K562 (cell line): ENCODE measurements at regions not wholly inside any gene's neighbourhood (a gene's known extent, or its start where the extent isn't known, plus 50 kb on each side); places are given as distances from the start of the nearest gene placed in this dataset.

ENCODE experiments used
- DACH1 ChIP-seq: fragments of 450-650 bp; IDR thresholded peaks from 2 replicates; pipeline ENCODE4 v1.6.1; 2018; ENCODE audit not compliant: partially characterized antibody
- ETV6 ChIP-seq, 3 experiments: fragments of 150-350 bp in 1 of 3; sonication (generic) in 1 of 3; formaldehyde crosslinking in 1 of 3; IDR thresholded peaks; 2 replicates each; pipeline versions ENCODE4 v1.6.1 to v1.8.0; 2014 to 2022; ENCODE audit warnings: borderline replicate concordance in 2 of 3, low read depth in 2 of 3, antibody characterized with exemption in 1 of 3, low read length in 1 of 3, mild to moderate bottlenecking in 1 of 3, missing genetic modification reagents in 1 of 3
- EWSR1 ChIP-seq: fragments of 450-650 bp; IDR thresholded peaks from 2 replicates; pipeline ENCODE4 v1.6.1; 2018; ENCODE audit warnings: borderline replicate concordance, mild to moderate bottlenecking, low read depth, moderate library complexity; ENCODE audit not compliant: partially characterized antibody
- GATA2 ChIP-seq: sonication (generic); formaldehyde crosslinking; IDR thresholded peaks from 2 replicates; pipeline ENCODE4 v1.4.0; 2020; ENCODE audit warnings: mild to moderate bottlenecking, missing genetic modification reagents
- GATAD2B ChIP-seq: fragments of 450-650 bp; IDR thresholded peaks from 2 replicates; pipeline ENCODE4 v1.6.1; 2017; ENCODE audit warnings: mild to moderate bottlenecking, borderline replicate concordance
- RBBP5 ChIP-seq: fragments of 200-600 bp; sonication (generic); IDR thresholded peaks from 2 replicates; pipeline ENCODE4 v1.6.1; 2012; ENCODE audit warnings: borderline replicate concordance, mild to moderate bottlenecking, low read length, control low read depth, inconsistent platforms; ENCODE audit not compliant: insufficient read depth, poor library complexity, severe bottlenecking
- ZNF140 ChIP-seq: fragments of 250-450 bp; sonication (Bioruptor Pico); IDR thresholded peaks from 2 replicates; pipeline ENCODE4 v1.8.0; 2021; ENCODE audit warnings: moderate library complexity, mild to moderate bottlenecking, inconsistent platforms
- ZNF143 ChIP-seq: sonication (generic); formaldehyde crosslinking; IDR thresholded peaks from 2 replicates; pipeline ENCODE4 v1.9.0; 2022; ENCODE audit warnings: mild to moderate bottlenecking, missing genetic modification reagents
- TF ChIP-seq, protein P1 (sequence below): fragments of 450-650 bp; IDR thresholded peaks from 2 replicates; pipeline ENCODE4 v1.6.1; 2017; ENCODE audit warnings: mild to moderate bottlenecking, moderate library complexity
- TF ChIP-seq, protein P2 (sequence below): fragments of 250-450 bp; sonication (Bioruptor Pico); IDR thresholded peaks from 2 replicates; pipeline ENCODE4 v1.4.0; 2020; ENCODE audit warnings: mild to moderate bottlenecking, moderate library complexity, borderline replicate concordance
- TF ChIP-seq, protein P3 (sequence below): fragments of 450-650 bp; IDR thresholded peaks from 2 replicates; pipeline ENCODE4 v1.6.1; 2017; ENCODE audit warnings: antibody characterized with exemption

DNA sequence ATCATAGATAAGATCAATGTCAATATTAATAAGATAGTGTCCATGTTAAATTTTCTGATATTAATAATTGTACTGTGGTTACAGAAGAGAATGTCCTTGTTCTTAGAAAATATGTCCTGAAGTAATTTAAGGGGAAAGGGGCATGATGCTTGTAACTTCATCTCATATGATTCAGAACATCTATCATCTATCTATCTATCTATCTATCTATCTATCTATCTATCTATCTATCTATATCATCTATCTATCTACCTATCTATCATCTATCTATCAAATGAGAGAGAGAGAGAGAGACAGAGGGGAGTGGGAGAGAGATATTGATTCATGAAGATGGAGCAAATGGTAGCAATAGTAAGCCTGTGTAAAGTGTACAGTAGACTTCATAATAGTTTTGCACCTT, 124.8 kb upstream of the FAT1 start (continued):
- TF ChIP-seq RBBP5 = no peak
- no peak for TF ChIP-seq ZNF143
- TF ChIP-seq, protein P1, sequence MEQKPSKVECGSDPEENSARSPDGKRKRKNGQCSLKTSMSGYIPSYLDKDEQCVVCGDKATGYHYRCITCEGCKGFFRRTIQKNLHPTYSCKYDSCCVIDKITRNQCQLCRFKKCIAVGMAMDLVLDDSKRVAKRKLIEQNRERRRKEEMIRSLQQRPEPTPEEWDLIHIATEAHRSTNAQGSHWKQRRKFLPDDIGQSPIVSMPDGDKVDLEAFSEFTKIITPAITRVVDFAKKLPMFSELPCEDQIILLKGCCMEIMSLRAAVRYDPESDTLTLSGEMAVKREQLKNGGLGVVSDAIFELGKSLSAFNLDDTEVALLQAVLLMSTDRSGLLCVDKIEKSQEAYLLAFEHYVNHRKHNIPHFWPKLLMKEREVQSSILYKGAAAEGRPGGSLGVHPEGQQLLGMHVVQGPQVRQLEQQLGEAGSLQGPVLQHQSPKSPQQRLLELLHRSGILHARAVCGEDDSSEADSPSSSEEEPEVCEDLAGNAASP = no peak
- TF ChIP-seq GATA2 (CRISPR knock-in tag) = no peak
- TF ChIP-seq GATAD2B = peak; percentile 70; the same call in 1 of the 2 replicates
- TF ChIP-seq EWSR1 = no peak
- TF ChIP-seq ETV6 (IDR thresholded peaks at IDR 0.05; ENCODE audit: borderline replicate concordance in 1 of 2, low read depth in 2 of 2, low read length in 1 of 2) = no peak
- TF ChIP-seq ETV6 (CRISPR knock-in tag; IDR thresholded peaks at IDR 0.05; ENCODE audit: borderline replicate concordance) = no peak
- TF ChIP-seq, protein P2, sequence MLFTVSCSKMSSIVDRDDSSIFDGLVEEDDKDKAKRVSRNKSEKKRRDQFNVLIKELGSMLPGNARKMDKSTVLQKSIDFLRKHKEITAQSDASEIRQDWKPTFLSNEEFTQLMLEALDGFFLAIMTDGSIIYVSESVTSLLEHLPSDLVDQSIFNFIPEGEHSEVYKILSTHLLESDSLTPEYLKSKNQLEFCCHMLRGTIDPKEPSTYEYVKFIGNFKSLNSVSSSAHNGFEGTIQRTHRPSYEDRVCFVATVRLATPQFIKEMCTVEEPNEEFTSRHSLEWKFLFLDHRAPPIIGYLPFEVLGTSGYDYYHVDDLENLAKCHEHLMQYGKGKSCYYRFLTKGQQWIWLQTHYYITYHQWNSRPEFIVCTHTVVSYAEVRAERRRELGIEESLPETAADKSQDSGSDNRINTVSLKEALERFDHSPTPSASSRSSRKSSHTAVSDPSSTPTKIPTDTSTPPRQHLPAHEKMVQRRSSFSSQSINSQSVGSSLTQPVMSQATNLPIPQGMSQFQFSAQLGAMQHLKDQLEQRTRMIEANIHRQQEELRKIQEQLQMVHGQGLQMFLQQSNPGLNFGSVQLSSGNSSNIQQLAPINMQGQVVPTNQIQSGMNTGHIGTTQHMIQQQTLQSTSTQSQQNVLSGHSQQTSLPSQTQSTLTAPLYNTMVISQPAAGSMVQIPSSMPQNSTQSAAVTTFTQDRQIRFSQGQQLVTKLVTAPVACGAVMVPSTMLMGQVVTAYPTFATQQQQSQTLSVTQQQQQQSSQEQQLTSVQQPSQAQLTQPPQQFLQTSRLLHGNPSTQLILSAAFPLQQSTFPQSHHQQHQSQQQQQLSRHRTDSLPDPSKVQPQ (CRISPR knock-in tag) = no peak
- no peak for TF ChIP-seq ZNF140 (CRISPR knock-in tag)
- peak; percentile 95 for TF ChIP-seq DACH1
- TF ChIP-seq, protein P3, sequence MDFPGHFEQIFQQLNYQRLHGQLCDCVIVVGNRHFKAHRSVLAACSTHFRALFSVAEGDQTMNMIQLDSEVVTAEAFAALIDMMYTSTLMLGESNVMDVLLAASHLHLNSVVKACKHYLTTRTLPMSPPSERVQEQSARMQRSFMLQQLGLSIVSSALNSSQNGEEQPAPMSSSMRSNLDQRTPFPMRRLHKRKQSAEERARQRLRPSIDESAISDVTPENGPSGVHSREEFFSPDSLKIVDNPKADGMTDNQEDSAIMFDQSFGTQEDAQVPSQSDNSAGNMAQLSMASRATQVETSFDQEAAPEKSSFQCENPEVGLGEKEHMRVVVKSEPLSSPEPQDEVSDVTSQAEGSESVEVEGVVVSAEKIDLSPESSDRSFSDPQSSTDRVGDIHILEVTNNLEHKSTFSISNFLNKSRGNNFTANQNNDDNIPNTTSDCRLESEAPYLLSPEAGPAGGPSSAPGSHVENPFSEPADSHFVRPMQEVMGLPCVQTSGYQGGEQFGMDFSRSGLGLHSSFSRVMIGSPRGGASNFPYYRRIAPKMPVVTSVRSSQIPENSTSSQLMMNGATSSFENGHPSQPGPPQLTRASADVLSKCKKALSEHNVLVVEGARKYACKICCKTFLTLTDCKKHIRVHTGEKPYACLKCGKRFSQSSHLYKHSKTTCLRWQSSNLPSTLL = no peak
